ENCODE measurements at regions not wholly inside any gene's neighbourhood (a gene's known extent, or its start where the extent isn't known, plus 50 kb on each side); places are given as distances from the start of the nearest gene placed in this dataset.

DNA sequence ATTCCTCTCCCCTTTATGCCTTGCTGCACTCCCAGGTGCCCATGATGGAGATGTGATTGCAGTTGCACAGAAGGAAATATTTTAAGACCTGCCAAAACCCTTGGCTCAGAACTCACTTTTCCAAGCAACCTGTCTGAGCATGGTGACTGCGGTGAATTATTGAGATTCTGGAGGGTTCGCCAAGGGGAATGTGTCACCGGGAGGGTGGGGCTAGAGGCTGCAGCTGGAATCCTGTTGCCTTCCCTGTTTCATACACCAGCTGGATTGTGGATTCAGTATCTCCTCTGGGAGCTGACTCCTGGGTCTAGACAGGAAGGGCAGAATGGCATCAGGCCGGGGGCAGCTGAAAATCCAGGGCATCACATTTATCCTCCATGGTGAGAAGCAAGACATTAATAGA is 527.2 kb downstream of the TMEM114 start:
- no peak for TF ChIP-seq EZH2 (IDR thresholded peaks at IDR 0.05; ENCODE audit: borderline replicate concordance, insufficient read depth, low read depth, low read length, poor library complexity, severe bottlenecking)
- TF ChIP-seq, protein P1, sequence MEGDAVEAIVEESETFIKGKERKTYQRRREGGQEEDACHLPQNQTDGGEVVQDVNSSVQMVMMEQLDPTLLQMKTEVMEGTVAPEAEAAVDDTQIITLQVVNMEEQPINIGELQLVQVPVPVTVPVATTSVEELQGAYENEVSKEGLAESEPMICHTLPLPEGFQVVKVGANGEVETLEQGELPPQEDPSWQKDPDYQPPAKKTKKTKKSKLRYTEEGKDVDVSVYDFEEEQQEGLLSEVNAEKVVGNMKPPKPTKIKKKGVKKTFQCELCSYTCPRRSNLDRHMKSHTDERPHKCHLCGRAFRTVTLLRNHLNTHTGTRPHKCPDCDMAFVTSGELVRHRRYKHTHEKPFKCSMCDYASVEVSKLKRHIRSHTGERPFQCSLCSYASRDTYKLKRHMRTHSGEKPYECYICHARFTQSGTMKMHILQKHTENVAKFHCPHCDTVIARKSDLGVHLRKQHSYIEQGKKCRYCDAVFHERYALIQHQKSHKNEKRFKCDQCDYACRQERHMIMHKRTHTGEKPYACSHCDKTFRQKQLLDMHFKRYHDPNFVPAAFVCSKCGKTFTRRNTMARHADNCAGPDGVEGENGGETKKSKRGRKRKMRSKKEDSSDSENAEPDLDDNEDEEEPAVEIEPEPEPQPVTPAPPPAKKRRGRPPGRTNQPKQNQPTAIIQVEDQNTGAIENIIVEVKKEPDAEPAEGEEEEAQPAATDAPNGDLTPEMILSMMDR (IDR thresholded peaks at IDR 0.05) = no peak
